GM18519 (cell line): ENCODE measurements at regions not wholly inside any gene's neighbourhood (a gene's known extent, or its start where the extent isn't known, plus 50 kb on each side); places are given as distances from the start of the nearest gene placed in this dataset.
"Not testable (repeated sequence)": the region's sequence is repeated elsewhere in the genome, so short reads cannot be mapped to it uniquely, and the experiment has no call there.

ENCODE experiments used
- ATAC-seq: cut with Tn5 transposase; IDR thresholded peaks from one replicate; pipeline ENCODE4 v1.9.1; 2021; ENCODE audit warnings: mild to moderate bottlenecking, moderate library complexity; ENCODE audit not compliant: unreplicated experiment, low FRiP score

DNA sequence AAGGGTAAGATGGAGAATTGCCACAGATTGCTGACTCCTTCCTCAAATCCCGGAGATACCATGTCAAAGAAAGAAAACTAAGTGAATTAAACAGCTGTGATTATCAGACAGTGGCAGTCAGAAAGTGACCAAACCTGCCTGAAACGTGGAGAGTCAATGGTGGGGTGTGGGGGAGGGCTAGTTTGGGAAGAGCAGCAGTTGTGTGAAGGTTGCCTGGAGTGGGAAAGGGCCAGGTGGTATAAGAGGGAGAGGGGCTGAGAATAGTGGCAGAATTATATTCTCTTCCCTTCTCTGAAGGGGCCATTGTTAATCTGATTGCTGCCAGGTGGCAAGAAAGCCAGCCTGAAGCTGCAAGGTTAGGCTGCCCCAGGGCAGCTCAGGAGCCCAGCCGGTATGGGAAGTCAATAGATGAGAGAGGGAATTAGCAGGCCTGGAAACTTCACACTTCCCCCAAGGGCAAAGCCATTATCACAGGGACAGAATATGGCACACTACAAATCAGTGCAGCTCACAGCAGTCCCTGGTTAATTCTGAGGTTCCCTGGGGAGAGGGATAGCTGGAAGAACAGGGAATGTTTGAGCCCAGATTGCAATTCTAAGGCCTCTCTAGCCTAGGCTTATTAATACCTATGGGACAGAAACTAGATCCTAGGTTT lies 83.9 kb upstream of the ITGB1 start:
- no peak for ATAC-seq

GRCh38 chr10:33040436-33040835 lies 82.4 kb upstream of the ITGB1 start:
- ATAC-seq: no peak

GRCh38 chr10:33039181-33039580 lies 81.2 kb upstream of the ITGB1 start:
- ATAC-seq: no peak

- no peak for ATAC-seq
Observed at GRCh38 chr10:33038672-33039071, 80.6 kb upstream of the ITGB1 start.

DNA sequence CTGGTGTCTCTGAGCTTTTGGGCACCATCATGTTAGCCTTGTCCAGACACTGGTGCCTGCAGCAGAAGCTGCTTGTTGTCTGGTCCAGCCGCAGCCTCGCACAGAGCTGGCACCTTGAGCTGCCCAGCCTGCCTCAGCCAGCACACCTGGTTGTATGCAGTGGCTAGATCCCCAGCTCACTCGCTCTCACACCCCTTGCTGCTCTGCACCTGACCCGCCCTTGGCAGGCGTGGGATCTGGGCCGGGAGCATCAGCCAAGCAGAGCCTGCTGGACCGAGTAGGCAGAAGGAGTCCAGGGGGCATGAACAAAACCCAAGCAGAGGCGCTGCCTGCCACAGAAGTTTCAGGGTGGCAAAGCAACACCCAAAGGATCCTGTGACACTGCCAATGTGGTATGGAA lies 79.7 kb upstream of the ITGB1 start:
- no peak for ATAC-seq

- ATAC-seq: no peak
Observed at GRCh38 chr10:33036670-33037069, 78.6 kb upstream of the ITGB1 start.

DNA sequence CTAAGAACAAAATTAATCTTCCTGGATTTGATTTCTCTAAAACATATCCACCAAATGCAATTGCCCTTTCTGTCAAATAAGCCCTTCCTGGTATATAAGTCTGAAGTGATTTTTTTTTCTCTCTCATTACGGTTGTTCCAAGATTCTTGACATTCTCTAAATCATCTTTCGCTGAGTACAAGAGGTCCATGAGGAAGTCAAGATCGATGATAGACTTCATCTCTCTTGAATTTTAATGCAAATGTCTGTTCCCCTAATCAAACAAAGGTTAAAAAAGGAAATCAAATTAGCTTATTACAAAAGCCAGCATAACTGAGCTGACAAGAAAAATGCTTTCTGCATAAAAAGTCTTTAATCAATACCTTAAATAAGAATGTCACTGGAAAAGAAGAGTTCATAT lies 77.4 kb upstream of the ITGB1 start:
- no peak for ATAC-seq

GRCh38 chr10:33034931-33035330 lies 76.9 kb upstream of the ITGB1 start:
- no peak for ATAC-seq

GRCh38 chr10:33032654-33033151 lies 74.7 kb upstream of the ITGB1 start:
- no peak for ATAC-seq

DNA sequence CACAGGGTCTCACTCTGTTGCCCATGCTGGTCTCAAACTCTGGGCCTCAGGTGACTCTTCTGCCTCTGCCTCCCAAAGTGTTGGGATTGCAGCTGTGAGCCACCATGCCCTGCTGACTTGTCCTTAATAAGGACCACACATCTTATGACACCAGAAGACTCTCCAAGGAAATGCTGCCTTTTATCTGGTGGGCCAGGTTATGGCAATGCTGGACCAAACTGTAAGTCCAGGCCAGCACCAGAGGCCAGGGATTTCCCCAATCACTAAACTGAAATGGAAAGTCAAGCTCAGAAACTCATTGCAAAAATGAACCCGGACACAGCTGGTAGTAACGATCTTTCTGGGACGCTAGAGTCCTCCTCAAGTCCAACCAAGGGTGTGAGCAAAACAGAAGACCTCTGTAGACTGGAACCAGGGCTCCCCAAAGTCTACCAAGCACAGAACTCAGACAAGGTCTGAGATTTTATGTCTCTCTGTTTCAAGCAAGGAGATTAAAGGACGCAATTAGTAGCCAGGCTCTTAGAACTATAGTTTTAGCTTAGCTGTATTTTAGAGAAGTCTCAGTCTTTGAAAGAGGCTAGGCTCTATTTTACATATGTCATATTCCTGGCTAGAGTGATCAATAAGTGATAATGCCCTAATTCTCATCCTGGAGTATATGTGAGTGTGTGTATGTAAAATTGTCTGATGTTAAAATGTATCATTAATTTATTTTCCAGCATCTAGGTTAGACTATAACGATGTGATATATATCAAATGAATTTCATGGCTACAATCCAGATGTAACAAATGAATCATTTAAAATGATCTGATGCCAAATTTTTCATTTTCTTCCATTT lies 74.0 kb upstream of the ITGB1 start:
- ATAC-seq: no peak

GRCh38 chr10:33031171-33031570 lies 73.1 kb upstream of the ITGB1 start:
- no peak for ATAC-seq

GRCh38 chr10:33028515-33028914 lies 70.5 kb upstream of the ITGB1 start:
- ATAC-seq: not testable (repeated sequence)

GRCh38 chr10:33027088-33027487 lies 69.1 kb upstream of the ITGB1 start:
- no peak for ATAC-seq

DNA sequence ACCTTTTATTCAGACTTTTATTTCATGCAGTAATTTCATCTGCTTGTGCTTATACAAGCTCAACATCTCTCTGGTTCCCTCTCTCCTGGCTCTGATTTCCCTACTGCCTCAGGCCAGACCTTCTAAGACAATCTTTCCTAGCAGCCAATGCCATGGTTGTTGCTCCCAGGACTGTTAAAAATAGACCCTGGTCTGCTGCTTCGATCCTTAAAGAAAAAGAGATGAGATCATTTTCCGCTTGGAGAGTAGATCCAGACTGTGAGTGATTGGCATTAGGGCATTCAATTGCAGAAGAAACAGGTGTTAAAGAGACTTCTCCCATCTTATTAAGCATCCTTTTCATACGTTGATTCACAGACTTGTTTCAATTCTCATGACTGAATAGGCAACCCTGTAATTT lies 68.4 kb upstream of the ITGB1 start:
- ATAC-seq: no peak

DNA sequence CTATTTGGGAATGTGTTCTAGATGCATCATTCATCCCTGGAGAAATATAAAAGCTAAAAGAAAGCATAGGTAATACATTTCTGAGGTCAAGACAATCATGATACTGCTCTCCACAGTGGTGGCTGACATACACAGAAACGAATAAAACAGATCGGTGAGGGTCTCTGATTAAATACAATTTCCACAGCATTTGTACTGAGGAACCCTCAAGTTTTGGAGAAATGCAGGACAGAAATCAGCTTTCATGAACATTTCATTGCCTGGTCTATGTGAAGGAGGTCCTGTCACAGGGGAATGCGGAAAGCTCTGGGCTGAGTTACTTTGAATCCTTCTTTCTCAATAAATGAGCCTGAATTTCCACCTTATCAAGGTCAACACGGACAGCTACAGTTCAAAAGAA lies 67.9 kb upstream of the ITGB1 start:
- no peak for ATAC-seq

DNA sequence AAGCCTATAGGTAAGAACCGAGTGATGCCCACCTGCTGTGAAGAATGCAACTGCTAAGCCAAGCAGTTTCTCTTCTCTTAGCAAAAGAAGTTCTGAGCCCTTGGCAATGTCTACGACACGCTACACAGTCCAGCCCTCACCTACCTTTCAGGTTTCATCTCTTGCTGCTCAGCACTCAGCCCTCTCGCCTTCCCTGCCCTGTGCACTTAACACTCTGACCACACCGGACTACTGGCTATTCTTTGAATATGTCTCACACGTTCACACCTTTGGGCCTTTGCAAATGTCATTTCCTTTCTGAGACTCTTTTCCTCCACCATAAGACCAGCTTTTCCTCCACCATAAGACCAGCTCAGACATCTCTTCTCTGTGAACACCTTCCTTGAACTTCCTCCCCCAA lies 67.0 kb upstream of the ITGB1 start:
- ATAC-seq: no peak

DNA sequence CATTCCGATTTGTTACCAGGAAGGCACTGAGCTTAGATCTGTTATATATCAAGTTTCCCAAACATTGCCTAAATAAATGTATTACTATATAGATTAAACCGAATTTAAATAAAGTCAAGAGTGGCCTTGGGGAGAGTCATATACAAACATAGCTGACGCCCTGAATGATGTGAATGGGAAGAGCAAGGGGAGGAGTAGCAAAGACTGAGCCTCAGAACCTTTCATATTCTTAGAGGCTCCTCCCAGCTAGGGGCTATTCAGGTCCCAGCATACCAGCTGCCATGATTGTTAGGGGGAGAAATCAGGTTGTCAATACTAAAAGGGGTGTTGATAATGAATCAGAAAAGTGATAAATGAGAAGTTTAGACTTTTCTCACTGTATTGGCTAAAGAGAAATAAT lies 64.7 kb upstream of the ITGB1 start:
- no peak for ATAC-seq

- no peak for ATAC-seq
Observed at GRCh38 chr10:33022090-33022489, 64.1 kb upstream of the ITGB1 start.

GRCh38 chr10:33016988-33017387 lies 59.0 kb upstream of the ITGB1 start:
- no peak for ATAC-seq

DNA sequence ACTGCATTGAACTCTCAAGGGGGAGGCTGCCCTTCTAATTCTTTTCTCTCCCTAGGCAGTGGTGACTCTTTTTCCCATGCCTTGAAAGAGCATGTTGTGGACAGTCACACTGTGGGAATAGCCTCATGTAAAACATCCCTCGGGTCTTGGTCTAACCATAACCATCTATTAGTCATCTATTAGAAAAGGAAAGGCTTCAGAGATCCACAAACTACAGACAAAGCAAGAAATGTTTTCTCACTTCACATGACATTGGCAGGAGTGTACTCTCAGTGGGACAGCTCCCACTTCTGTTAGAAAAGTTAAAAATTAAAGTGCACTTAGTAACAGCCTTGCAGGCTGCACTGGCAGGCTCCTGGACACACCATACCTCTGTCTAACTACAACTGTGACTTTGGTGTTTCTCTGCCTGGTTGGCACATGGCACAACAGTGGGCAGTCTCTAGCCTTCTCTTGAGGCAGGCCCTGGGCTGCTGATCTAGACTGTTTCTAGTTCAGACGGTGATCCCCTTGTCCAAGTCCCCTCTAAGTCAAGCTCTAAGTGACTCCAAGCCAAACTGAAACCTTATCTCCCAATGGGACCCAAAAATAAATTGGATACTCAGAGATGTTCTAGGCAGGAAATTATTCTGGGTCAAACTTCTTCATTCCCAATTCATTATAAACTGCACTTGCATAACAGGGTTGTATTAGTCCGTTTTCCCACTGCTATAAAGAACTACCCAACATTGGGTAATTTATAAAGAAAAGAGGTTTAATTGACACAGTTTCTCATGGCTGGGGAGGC lies 57.9 kb upstream of the ITGB1 start:
- ATAC-seq: no peak

DNA sequence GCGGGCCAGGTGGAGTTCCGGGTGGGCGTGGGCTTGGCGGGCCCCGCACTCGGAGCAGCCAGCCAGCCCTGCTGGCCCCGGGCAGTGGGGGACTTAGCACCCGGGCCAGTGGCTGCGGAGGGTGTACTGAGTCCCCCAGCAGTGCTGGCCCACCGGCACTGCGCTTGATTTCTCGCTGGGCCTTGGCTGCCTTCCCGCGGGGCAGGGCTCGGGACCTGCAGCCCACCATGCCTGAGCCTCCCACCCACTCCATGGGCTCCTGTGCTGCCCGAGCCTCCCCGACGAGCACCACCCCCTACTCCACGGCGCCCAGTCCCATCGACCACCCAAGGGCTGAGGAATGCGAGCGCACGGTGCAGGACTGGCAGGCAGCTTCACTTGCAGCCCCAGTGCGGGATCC lies 55.3 kb upstream of the ITGB1 start:
- not testable (repeated sequence) for ATAC-seq
